ENCODE measurements at regions not wholly inside any gene's neighbourhood (a gene's known extent, or its start where the extent isn't known, plus 50 kb on each side); places are given as distances from the start of the nearest gene placed in this dataset.

DNA sequence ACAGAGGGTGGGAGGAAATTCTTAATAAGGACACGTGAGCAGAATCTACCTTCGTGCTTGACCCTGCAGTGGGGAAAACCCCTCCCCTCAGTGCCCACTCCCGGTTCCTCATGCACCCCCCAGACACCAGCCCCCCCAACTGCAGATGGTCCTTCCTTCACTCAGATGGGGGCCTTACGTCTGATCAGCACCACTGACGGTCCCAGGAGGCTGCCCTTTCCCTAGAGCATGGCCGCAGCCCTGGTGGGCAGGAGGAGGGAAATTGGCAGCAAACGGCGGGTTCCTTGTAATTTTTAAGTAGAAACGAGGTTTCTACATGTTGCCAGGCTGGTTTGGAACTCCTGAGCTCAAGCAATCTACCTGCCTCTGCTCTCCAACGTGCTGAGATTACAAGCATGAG, 477.7 kb downstream of the TBC1D22A start:
- peaks cover 16% of the 10 kb centered on the region for H3K9me3 Mint-ChIP-seq
- H3K4me1 ChIP-seq (ENCODE audit: insufficient read depth), result no peaks in the 10 kb centered on the region
- H3K4me1 Mint-ChIP-seq, result no peaks in the 10 kb centered on the region

More for the DNA sequence above, 477.7 kb downstream of the TBC1D22A start:
- no peak overlapping the region for H3K4me2 ChIP-seq
- no peak for TF ChIP-seq STAT1 (IDR thresholded peaks at IDR 0.05; ENCODE audit: unreplicated experiment)
- TF ChIP-seq, protein P1, sequence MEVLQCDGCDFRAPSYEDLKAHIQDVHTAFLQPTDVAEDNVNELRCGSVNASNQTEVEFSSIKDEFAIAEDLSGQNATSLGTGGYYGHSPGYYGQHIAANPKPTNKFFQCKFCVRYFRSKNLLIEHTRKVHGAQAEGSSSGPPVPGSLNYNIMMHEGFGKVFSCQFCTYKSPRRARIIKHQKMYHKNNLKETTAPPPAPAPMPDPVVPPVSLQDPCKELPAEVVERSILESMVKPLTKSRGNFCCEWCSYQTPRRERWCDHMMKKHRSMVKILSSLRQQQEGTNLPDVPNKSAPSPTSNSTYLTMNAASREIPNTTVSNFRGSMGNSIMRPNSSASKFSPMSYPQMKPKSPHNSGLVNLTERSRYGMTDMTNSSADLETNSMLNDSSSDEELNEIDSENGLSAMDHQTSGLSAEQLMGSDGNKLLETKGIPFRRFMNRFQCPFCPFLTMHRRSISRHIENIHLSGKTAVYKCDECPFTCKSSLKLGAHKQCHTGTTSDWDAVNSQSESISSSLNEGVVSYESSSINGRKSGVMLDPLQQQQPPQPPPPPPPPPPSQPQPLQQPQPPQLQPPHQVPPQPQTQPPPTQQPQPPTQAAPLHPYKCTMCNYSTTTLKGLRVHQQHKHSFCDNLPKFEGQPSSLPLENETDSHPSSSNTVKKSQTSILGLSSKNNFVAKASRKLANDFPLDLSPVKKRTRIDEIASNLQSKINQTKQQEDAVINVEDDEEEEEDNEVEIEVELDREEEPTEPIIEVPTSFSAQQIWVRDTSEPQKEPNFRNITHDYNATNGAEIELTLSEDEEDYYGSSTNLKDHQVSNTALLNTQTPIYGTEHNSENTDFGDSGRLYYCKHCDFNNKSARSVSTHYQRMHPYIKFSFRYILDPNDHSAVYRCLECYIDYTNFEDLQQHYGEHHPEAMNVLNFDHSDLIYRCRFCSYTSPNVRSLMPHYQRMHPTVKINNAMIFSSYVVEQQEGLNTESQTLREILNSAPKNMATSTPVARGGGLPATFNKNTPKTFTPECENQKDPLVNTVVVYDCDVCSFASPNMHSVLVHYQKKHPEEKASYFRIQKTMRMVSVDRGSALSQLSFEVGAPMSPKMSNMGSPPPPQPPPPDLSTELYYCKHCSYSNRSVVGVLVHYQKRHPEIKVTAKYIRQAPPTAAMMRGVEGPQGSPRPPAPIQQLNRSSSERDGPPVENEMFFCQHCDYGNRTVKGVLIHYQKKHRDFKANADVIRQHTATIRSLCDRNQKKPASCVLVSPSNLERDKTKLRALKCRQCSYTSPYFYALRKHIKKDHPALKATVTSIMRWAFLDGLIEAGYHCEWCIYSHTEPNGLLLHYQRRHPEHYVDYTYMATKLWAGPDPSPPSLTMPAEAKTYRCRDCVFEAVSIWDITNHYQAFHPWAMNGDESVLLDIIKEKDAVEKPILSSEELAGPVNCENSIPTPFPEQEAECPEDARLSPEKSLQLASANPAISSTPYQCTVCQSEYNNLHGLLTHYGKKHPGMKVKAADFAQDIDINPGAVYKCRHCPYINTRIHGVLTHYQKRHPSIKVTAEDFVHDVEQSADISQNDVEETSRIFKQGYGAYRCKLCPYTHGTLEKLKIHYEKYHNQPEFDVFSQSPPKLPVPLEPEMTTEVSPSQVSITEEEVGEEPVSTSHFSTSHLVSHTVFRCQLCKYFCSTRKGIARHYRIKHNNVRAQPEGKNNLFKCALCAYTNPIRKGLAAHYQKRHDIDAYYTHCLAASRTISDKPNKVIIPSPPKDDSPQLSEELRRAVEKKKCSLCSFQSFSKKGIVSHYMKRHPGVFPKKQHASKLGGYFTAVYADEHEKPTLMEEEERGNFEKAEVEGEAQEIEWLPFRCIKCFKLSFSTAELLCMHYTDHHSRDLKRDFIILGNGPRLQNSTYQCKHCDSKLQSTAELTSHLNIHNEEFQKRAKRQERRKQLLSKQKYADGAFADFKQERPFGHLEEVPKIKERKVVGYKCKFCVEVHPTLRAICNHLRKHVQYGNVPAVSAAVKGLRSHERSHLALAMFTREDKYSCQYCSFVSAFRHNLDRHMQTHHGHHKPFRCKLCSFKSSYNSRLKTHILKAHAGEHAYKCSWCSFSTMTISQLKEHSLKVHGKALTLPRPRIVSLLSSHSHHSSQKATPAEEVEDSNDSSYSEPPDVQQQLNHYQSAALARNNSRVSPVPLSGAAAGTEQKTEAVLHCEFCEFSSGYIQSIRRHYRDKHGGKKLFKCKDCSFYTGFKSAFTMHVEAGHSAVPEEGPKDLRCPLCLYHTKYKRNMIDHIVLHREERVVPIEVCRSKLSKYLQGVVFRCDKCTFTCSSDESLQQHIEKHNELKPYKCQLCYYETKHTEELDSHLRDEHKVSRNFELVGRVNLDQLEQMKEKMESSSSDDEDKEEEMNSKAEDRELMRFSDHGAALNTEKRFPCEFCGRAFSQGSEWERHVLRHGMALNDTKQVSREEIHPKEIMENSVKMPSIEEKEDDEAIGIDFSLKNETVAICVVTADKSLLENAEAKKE (CRISPR knock-in tag; IDR thresholded peaks at IDR 0.05), result no peak
- no peak for TF ChIP-seq ZNF331 (CRISPR knock-in tag; IDR thresholded peaks at IDR 0.05; ENCODE audit: low read depth)
- TF ChIP-seq EZH2phosphoT487 (IDR thresholded peaks at IDR 0.05; ENCODE audit: unreplicated experiment), result no peak
- no peak for TF ChIP-seq CREB1 (CRISPR knock-in tag; IDR thresholded peaks at IDR 0.05; ENCODE audit: low read depth)
- no peak for TF ChIP-seq POLR2AphosphoS5 (IDR thresholded peaks at IDR 0.05; ENCODE audit: low read depth)
- no peak for TF ChIP-seq ZNF114 (CRISPR knock-in tag; IDR thresholded peaks at IDR 0.05)
- no peak for TF ChIP-seq NANOG (IDR thresholded peaks at IDR 0.05; ENCODE audit: borderline replicate concordance)
- TF ChIP-seq, protein P2, sequence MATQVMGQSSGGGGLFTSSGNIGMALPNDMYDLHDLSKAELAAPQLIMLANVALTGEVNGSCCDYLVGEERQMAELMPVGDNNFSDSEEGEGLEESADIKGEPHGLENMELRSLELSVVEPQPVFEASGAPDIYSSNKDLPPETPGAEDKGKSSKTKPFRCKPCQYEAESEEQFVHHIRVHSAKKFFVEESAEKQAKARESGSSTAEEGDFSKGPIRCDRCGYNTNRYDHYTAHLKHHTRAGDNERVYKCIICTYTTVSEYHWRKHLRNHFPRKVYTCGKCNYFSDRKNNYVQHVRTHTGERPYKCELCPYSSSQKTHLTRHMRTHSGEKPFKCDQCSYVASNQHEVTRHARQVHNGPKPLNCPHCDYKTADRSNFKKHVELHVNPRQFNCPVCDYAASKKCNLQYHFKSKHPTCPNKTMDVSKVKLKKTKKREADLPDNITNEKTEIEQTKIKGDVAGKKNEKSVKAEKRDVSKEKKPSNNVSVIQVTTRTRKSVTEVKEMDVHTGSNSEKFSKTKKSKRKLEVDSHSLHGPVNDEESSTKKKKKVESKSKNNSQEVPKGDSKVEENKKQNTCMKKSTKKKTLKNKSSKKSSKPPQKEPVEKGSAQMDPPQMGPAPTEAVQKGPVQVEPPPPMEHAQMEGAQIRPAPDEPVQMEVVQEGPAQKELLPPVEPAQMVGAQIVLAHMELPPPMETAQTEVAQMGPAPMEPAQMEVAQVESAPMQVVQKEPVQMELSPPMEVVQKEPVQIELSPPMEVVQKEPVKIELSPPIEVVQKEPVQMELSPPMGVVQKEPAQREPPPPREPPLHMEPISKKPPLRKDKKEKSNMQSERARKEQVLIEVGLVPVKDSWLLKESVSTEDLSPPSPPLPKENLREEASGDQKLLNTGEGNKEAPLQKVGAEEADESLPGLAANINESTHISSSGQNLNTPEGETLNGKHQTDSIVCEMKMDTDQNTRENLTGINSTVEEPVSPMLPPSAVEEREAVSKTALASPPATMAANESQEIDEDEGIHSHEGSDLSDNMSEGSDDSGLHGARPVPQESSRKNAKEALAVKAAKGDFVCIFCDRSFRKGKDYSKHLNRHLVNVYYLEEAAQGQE (IDR thresholded peaks at IDR 0.05; ENCODE audit: unreplicated experiment), result no peak
- TF ChIP-seq, protein P3, sequence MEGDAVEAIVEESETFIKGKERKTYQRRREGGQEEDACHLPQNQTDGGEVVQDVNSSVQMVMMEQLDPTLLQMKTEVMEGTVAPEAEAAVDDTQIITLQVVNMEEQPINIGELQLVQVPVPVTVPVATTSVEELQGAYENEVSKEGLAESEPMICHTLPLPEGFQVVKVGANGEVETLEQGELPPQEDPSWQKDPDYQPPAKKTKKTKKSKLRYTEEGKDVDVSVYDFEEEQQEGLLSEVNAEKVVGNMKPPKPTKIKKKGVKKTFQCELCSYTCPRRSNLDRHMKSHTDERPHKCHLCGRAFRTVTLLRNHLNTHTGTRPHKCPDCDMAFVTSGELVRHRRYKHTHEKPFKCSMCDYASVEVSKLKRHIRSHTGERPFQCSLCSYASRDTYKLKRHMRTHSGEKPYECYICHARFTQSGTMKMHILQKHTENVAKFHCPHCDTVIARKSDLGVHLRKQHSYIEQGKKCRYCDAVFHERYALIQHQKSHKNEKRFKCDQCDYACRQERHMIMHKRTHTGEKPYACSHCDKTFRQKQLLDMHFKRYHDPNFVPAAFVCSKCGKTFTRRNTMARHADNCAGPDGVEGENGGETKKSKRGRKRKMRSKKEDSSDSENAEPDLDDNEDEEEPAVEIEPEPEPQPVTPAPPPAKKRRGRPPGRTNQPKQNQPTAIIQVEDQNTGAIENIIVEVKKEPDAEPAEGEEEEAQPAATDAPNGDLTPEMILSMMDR (conservative IDR thresholded peaks at IDR 0.05; ENCODE audit: low read depth in 2 of 2), result no peak
- no peak for TF ChIP-seq EZH2 (IDR thresholded peaks at IDR 0.05; ENCODE audit: low read depth, unreplicated experiment)
- no peak for TF ChIP-seq JUNB (IDR thresholded peaks at IDR 0.05; ENCODE audit: unreplicated experiment)
- TF ChIP-seq, protein P4, sequence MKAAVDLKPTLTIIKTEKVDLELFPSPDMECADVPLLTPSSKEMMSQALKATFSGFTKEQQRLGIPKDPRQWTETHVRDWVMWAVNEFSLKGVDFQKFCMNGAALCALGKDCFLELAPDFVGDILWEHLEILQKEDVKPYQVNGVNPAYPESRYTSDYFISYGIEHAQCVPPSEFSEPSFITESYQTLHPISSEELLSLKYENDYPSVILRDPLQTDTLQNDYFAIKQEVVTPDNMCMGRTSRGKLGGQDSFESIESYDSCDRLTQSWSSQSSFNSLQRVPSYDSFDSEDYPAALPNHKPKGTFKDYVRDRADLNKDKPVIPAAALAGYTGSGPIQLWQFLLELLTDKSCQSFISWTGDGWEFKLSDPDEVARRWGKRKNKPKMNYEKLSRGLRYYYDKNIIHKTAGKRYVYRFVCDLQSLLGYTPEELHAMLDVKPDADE (IDR thresholded peaks at IDR 0.05), result no peak
- H3K79me2 ChIP-seq (replicated peaks; ENCODE audit: insufficient read depth), result no peaks in the 10 kb centered on the region
- H3K4me3 ChIP-seq, result no peak overlapping the region
- peaks cover 33% of the 10 kb centered on the region for H3K36me3 Mint-ChIP-seq (ENCODE audit: low read depth)
- H3K36me3 ChIP-seq (ENCODE audit: insufficient read depth), result peaks cover 9% of the 10 kb centered on the region
- ATAC-seq (no peak), DNase-seq (ENCODE audit: low spot score) (no peak)
- no peak overlapping the region for H3K4me3 Mint-ChIP-seq
- H3K27ac ChIP-seq (ENCODE audit: low read depth), result no peak overlapping the region
- no peaks in the 10 kb centered on the region for H3K27me3 ChIP-seq (ENCODE audit: insufficient read depth)
- no peaks in the 10 kb centered on the region for H4K20me1 ChIP-seq (replicated peaks; ENCODE audit: insufficient read depth)
- no peak overlapping the region for H2AFZ ChIP-seq
- no peaks in the 10 kb centered on the region for H3K27me3 Mint-ChIP-seq (ENCODE audit: insufficient read depth, low read depth, poor library complexity)
- no peaks in the 10 kb centered on the region for H3F3A ChIP-seq (replicated peaks; ENCODE audit: low read depth)
- H3K9me2 ChIP-seq (ENCODE audit: insufficient read depth), result no peaks in the 10 kb centered on the region
- no peak overlapping the region for H3K27ac Mint-ChIP-seq

Measured in GM23338 (cell line).